Fibroblast of skin of back (primary cell): ENCODE measurements at regions not wholly inside any gene's neighbourhood (a gene's known extent, or its start where the extent isn't known, plus 50 kb on each side); places are given as distances from the start of the nearest gene placed in this dataset.

Experiments
- DNase-seq: peaks from one replicate; pipeline ENCODE4 v3.0.0-alpha.2; 2013

- DNase-seq: no peak
These were observed 179.6 kb downstream of the CSNK2A3 start for GRCh38 chr11:11173316-11174025.

- DNase-seq: peak; percentile 88
These were observed 181.2 kb downstream of the CSNK2A3 start for GRCh38 chr11:11171854-11172253.

- DNase-seq: peak; percentile 100
These were observed 181.8 kb downstream of the CSNK2A3 start for GRCh38 chr11:11171285-11171684.

GRCh38 chr11:11170352-11171084 is 182.5 kb downstream of the CSNK2A3 start:
- DNase-seq: no peak

GRCh38 chr11:11169715-11170351 is 183.2 kb downstream of the CSNK2A3 start:
- no peak for DNase-seq

- DNase-seq: no peak
These were observed 185.2 kb downstream of the CSNK2A3 start for GRCh38 chr11:11167806-11168205.

GRCh38 chr11:11164334-11164690 is 188.7 kb downstream of the CSNK2A3 start:
- no peak for DNase-seq

GRCh38 chr11:11163669-11164333 is 189.2 kb downstream of the CSNK2A3 start:
- DNase-seq: no peak

GRCh38 chr11:11163236-11163635 is 189.8 kb downstream of the CSNK2A3 start:
- DNase-seq: peak; percentile 52

- DNase-seq: no peak
These were observed 195.9 kb downstream of the CSNK2A3 start for GRCh38 chr11:11157185-11157584.

- DNase-seq: no peak
These were observed 196.9 kb downstream of the CSNK2A3 start for GRCh38 chr11:11155962-11156815.

- no peak for DNase-seq
These were observed 200.2 kb downstream of the CSNK2A3 start for GRCh38 chr11:11152877-11153276.

GRCh38 chr11:11149671-11150459 is 203.2 kb downstream of the CSNK2A3 start:
- DNase-seq: no peak

GRCh38 chr11:11148596-11148995 is 204.5 kb downstream of the CSNK2A3 start:
- DNase-seq: no peak

GRCh38 chr11:11148104-11148509 is 204.9 kb downstream of the CSNK2A3 start:
- DNase-seq: peak; percentile 96

GRCh38 chr11:11146830-11147229 is 206.2 kb downstream of the CSNK2A3 start:
- DNase-seq: no peak

- DNase-seq: no peak
These were observed 209.2 kb downstream of the CSNK2A3 start for GRCh38 chr11:11143849-11144248.

- DNase-seq: peak; percentile 23
These were observed 210.6 kb downstream of the CSNK2A3 start for GRCh38 chr11:11142430-11142829.

- DNase-seq: peak; percentile 32
These were observed 212.0 kb downstream of the CSNK2A3 start for GRCh38 chr11:11141065-11141464.

GRCh38 chr11:11140510-11140909 is 212.5 kb downstream of the CSNK2A3 start:
- no peak for DNase-seq

GRCh38 chr11:11137339-11137738 is 215.7 kb downstream of the CSNK2A3 start:
- no peak for DNase-seq
